ENCODE measurements at regions not wholly inside any gene's neighbourhood (a gene's known extent, or its start where the extent isn't known, plus 50 kb on each side); places are given as distances from the start of the nearest gene placed in this dataset.

GRCh38 chr4:125444166-125444565 is 129.4 kb downstream of the FAT4 start:
- no peak for DNase-seq

- DNase-seq, result no peak
Measured at GRCh38 chr4:125445525-125445924, 130.8 kb downstream of the FAT4 start.

GRCh38 chr4:125447551-125448290 is 133.0 kb downstream of the FAT4 start:
- no peak for DNase-seq

- DNase-seq, result no peak
Measured at GRCh38 chr4:125456075-125456474, 141.3 kb downstream of the FAT4 start.

- DNase-seq, result no peak
Measured at GRCh38 chr4:125459531-125459930, 144.8 kb downstream of the FAT4 start.

- DNase-seq, result no peak
Measured at GRCh38 chr4:125461676-125462363, 147.1 kb downstream of the FAT4 start.

GRCh38 chr4:125464146-125464545 is 149.4 kb downstream of the FAT4 start:
- DNase-seq, result peak in 1 of 2 experiments; percentile 28

- DNase-seq, result peak in 1 of 2 experiments; percentile 14
Measured at GRCh38 chr4:125481334-125482045, 166.7 kb downstream of the FAT4 start.

GRCh38 chr4:125482822-125483221 is 168.1 kb downstream of the FAT4 start:
- DNase-seq, result no peak

- DNase-seq, result no peak
Measured at GRCh38 chr4:125483278-125483677, 168.5 kb downstream of the FAT4 start.

GRCh38 chr4:125484912-125485311 is 170.2 kb downstream of the FAT4 start:
- DNase-seq, result no peak

- peak; percentile 23 to 69 for DNase-seq
Measured at GRCh38 chr4:125486351-125486750, 171.6 kb downstream of the FAT4 start.

- no peak for DNase-seq
Measured at GRCh38 chr4:125489952-125490690, 175.4 kb downstream of the FAT4 start.

GRCh38 chr4:125492957-125493356 is 178.2 kb downstream of the FAT4 start:
- DNase-seq, result no peak

- DNase-seq, result no peak
Measured at GRCh38 chr4:125497861-125498260, 183.1 kb downstream of the FAT4 start.

- no peak for DNase-seq
Measured at GRCh38 chr4:125498981-125499380, 184.2 kb downstream of the FAT4 start.

GRCh38 chr4:125501090-125501489 is 186.3 kb downstream of the FAT4 start:
- DNase-seq, result no peak

- no peak for DNase-seq
Measured at GRCh38 chr4:125501568-125501967, 186.8 kb downstream of the FAT4 start.

GRCh38 chr4:125505621-125506020 is 190.9 kb downstream of the FAT4 start:
- DNase-seq, result no peak

GRCh38 chr4:125507141-125507540 is 192.4 kb downstream of the FAT4 start:
- no peak for DNase-seq

GRCh38 chr4:125511715-125512114 is 197.0 kb downstream of the FAT4 start:
- no peak for DNase-seq

- no peak for DNase-seq
Measured at GRCh38 chr4:125515016-125515415, 200.3 kb downstream of the FAT4 start.

GRCh38 chr4:125517831-125518230 is 203.1 kb downstream of the FAT4 start:
- DNase-seq, result peak in 1 of 2 experiments; percentile 21

Data from NCI-H446 (cell line).